ENCODE measurements at regions not wholly inside any gene's neighbourhood (a gene's known extent, or its start where the extent isn't known, plus 50 kb on each side); places are given as distances from the start of the nearest gene placed in this dataset.
"Not testable (repeated sequence)": the region's sequence is repeated elsewhere in the genome, so short reads cannot be mapped to it uniquely, and the experiment has no call there.

DNA sequence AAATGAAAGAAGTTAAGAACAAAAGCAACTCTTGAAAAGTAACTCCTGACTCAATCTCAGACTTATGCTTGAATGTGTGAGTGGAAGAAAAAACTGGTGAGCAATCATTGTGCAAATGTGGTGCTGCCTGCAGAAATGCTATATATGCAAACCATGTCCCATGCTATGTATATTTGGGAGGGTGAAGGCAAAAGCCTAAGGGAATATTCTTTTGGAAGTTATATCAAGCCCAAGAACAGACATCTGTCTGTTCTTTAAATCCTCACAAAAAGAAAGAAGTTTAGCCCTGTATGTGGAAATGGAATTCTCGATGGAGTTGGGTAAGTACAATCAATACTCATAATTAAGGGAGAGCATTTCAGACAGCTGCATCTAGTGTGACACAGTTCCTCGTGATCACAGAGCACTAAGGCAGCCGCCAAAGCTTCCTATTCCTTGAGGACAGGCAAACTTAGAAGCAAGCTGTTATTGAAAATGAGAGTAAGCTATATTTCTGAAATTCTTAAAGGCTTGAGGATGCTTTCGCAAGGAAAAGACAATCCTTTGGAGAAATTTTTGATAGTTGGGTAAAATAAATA lies 406.5 kb upstream of the CHORDC1 start:
- TF ChIP-seq, protein P1, sequence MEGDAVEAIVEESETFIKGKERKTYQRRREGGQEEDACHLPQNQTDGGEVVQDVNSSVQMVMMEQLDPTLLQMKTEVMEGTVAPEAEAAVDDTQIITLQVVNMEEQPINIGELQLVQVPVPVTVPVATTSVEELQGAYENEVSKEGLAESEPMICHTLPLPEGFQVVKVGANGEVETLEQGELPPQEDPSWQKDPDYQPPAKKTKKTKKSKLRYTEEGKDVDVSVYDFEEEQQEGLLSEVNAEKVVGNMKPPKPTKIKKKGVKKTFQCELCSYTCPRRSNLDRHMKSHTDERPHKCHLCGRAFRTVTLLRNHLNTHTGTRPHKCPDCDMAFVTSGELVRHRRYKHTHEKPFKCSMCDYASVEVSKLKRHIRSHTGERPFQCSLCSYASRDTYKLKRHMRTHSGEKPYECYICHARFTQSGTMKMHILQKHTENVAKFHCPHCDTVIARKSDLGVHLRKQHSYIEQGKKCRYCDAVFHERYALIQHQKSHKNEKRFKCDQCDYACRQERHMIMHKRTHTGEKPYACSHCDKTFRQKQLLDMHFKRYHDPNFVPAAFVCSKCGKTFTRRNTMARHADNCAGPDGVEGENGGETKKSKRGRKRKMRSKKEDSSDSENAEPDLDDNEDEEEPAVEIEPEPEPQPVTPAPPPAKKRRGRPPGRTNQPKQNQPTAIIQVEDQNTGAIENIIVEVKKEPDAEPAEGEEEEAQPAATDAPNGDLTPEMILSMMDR (IDR thresholded peaks at IDR 0.05; ENCODE audit: insufficient read depth, low read length) = no peak
- TF ChIP-seq SPI1 (IDR thresholded peaks at IDR 0.05; ENCODE audit: borderline replicate concordance, low read depth) (no peak), GABPA (IDR thresholded peaks at IDR 0.05; ENCODE audit: low read depth) (no peak), POLR2AphosphoS5 (IDR thresholded peaks at IDR 0.05; ENCODE audit: low read depth) (no peak)
- TF ChIP-seq, protein P2, sequence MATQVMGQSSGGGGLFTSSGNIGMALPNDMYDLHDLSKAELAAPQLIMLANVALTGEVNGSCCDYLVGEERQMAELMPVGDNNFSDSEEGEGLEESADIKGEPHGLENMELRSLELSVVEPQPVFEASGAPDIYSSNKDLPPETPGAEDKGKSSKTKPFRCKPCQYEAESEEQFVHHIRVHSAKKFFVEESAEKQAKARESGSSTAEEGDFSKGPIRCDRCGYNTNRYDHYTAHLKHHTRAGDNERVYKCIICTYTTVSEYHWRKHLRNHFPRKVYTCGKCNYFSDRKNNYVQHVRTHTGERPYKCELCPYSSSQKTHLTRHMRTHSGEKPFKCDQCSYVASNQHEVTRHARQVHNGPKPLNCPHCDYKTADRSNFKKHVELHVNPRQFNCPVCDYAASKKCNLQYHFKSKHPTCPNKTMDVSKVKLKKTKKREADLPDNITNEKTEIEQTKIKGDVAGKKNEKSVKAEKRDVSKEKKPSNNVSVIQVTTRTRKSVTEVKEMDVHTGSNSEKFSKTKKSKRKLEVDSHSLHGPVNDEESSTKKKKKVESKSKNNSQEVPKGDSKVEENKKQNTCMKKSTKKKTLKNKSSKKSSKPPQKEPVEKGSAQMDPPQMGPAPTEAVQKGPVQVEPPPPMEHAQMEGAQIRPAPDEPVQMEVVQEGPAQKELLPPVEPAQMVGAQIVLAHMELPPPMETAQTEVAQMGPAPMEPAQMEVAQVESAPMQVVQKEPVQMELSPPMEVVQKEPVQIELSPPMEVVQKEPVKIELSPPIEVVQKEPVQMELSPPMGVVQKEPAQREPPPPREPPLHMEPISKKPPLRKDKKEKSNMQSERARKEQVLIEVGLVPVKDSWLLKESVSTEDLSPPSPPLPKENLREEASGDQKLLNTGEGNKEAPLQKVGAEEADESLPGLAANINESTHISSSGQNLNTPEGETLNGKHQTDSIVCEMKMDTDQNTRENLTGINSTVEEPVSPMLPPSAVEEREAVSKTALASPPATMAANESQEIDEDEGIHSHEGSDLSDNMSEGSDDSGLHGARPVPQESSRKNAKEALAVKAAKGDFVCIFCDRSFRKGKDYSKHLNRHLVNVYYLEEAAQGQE (IDR thresholded peaks at IDR 0.05; ENCODE audit: insufficient replicate concordance, low read depth) = no peak
- H3K27ac ChIP-seq (replicated peaks) = no peak overlapping the region
- DNase-seq (ENCODE audit: low read depth in 1 of 2, low spot score in 1 of 2) = no peak
- H3K4me3 ChIP-seq (replicated peaks; ENCODE audit: insufficient read depth, low read length) = no peak overlapping the region
- no peaks in the 10 kb centered on the region for H3K27me3 ChIP-seq (ENCODE audit: insufficient read depth, poor library complexity, severe bottlenecking)

DNA sequence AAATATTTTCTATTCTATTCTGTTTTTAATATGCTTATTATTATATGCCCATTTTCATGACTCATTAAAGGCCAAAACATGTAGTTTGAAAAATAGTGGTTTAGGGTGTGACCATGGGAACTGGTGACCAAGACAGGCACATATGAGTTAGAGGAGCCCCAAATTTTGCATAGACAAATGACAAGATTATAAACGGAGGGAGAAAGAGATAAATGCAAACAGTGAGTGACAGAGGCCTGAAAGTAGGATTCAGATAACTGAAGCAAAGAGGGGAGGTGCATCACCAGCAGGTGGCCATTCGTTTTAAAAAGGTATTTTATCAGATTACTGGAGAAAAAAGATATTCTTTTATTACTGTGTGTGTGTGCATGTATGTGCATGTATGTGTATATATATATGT lies 391.5 kb upstream of the CHORDC1 start:
- TF ChIP-seq, protein P2 (IDR thresholded peaks at IDR 0.05; ENCODE audit: insufficient replicate concordance, low read depth) = no peak
- TF ChIP-seq, protein P1 (IDR thresholded peaks at IDR 0.05; ENCODE audit: insufficient read depth, low read length) = no peak
- DNase-seq (ENCODE audit: low read depth in 1 of 2, low spot score in 1 of 2) = no peak
- H3K27me3 ChIP-seq (ENCODE audit: insufficient read depth, poor library complexity, severe bottlenecking) = no peaks in the 10 kb centered on the region
- H3K27ac ChIP-seq (replicated peaks) = no peak overlapping the region
- H3K4me3 ChIP-seq (replicated peaks; ENCODE audit: insufficient read depth, low read length) = no peak overlapping the region

DNA sequence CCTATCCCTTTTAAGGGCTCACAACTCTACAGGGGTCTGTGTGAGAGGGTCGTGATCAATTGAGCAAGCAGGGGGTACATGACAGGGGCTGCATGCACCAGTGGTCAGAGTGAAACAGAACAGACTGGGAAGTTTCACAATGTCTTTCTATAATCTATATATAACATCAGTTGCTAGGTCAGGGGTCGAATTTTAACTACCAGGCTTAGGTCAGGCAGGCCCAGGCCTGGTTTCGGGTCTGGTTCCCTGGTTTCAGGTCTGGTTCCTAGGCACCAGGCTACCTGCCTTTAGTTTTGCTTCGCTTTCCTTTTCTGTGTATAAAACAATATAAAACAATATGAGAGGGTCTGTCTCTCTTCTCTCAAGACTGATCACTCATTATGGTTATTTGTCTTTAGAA lies 390.2 kb upstream of the CHORDC1 start:
- H3K27ac ChIP-seq (replicated peaks); H3K4me3 ChIP-seq (replicated peaks; ENCODE audit: insufficient read depth, low read length); DNase-seq (ENCODE audit: low read depth in 1 of 2, low spot score in 1 of 2): not testable (repeated sequence)

DNA sequence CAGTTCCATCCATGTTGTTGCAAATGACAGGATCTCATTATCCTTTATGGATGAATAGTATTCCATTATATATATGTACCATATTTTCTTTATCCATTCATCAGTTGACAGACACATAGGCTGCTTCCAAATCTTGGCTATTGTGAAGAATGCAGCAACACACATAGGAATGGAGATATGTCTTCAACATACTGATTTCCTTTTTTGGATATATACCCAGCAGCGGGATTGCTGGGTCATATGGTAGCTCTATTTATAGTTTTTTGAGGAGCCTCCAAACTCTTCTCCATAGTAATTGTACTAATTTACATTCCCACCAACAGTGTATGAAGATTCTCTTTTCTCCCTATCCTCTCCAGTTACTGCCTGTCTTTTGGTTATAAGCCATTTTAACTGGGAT lies 383.9 kb upstream of the CHORDC1 start:
- Histone ChIP-seq H3K27me3 (ENCODE audit: insufficient read depth, poor library complexity, severe bottlenecking) (no peaks in the 10 kb centered on the region), H3K4me3 (replicated peaks; ENCODE audit: insufficient read depth, low read length) (no peak overlapping the region), H3K27ac (replicated peaks) (no peak overlapping the region)
- DNase-seq (ENCODE audit: low read depth in 1 of 2, low spot score in 1 of 2) = no peak
- TF ChIP-seq, protein P2 (IDR thresholded peaks at IDR 0.05; ENCODE audit: insufficient replicate concordance, low read depth) = no peak
- TF ChIP-seq GABPA (IDR thresholded peaks at IDR 0.05; ENCODE audit: low read depth) (no peak), POLR2AphosphoS5 (IDR thresholded peaks at IDR 0.05; ENCODE audit: low read depth) (no peak), SPI1 (IDR thresholded peaks at IDR 0.05; ENCODE audit: borderline replicate concordance, low read depth) (no peak)
- TF ChIP-seq, protein P1 (IDR thresholded peaks at IDR 0.05; ENCODE audit: insufficient read depth, low read length) = no peak

More for the DNA sequence above, 390.2 kb upstream of the CHORDC1 start:
- H3K27me3 ChIP-seq (ENCODE audit: insufficient read depth, poor library complexity, severe bottlenecking) = not testable (repeated sequence)
